ENCODE measurements at regions not wholly inside any gene's neighbourhood (a gene's known extent, or its start where the extent isn't known, plus 50 kb on each side); places are given as distances from the start of the nearest gene placed in this dataset.

GRCh38 chr11:92670308-92670890 is 299.1 kb upstream of the MTNR1B start:
- H3K4me3 ChIP-seq (ENCODE audit: low read depth, low read length): no peak overlapping the region
- TF ChIP-seq CTCF (IDR thresholded peaks at IDR 0.05; ENCODE audit: low read depth, low read length): no peak
- no peak for DNase-seq (ENCODE audit: low read depth, low spot score)
- in situ Hi-C loops (cut with HindIII; ENCODE audit: low sequenced_read_pairs): no loop called here

- no peak for TF ChIP-seq CTCF (IDR thresholded peaks at IDR 0.05; ENCODE audit: low read depth, low read length)
- H3K4me3 ChIP-seq (ENCODE audit: low read depth, low read length): no peak overlapping the region
- in situ Hi-C loops (cut with HindIII; ENCODE audit: low sequenced_read_pairs): no loop called here
- no peak for DNase-seq (ENCODE audit: low read depth, low spot score)
These were observed 298.4 kb upstream of the MTNR1B start for GRCh38 chr11:92671081-92671480.

- H3K4me3 ChIP-seq (ENCODE audit: low read depth, low read length): no peak overlapping the region
- in situ Hi-C loops (cut with HindIII; ENCODE audit: low sequenced_read_pairs): no loop called here
- TF ChIP-seq CTCF (IDR thresholded peaks at IDR 0.05; ENCODE audit: low read depth, low read length): no peak
- DNase-seq (ENCODE audit: low read depth, low spot score): no peak
These were observed 294.1 kb upstream of the MTNR1B start for GRCh38 chr11:92675303-92675702.

GRCh38 chr11:92675810-92676209 is 293.6 kb upstream of the MTNR1B start:
- no peak for DNase-seq (ENCODE audit: low read depth, low spot score)
- no peak for TF ChIP-seq CTCF (IDR thresholded peaks at IDR 0.05; ENCODE audit: low read depth, low read length)
- no peak overlapping the region for H3K4me3 ChIP-seq (ENCODE audit: low read depth, low read length)
- in situ Hi-C loops (cut with HindIII; ENCODE audit: low sequenced_read_pairs): no loop called here

- DNase-seq (ENCODE audit: low read depth, low spot score): no peak
- H3K4me3 ChIP-seq (ENCODE audit: low read depth, low read length): no peak overlapping the region
- no peak for TF ChIP-seq CTCF (IDR thresholded peaks at IDR 0.05; ENCODE audit: low read depth, low read length)
- in situ Hi-C loops (cut with HindIII; ENCODE audit: low sequenced_read_pairs): no loop called here
These were observed 291.3 kb upstream of the MTNR1B start for GRCh38 chr11:92678008-92678611.

- in situ Hi-C loops (cut with HindIII; ENCODE audit: low sequenced_read_pairs): no loop called here
- H3K4me3 ChIP-seq (ENCODE audit: low read depth, low read length): no peak overlapping the region
- no peak for TF ChIP-seq CTCF (IDR thresholded peaks at IDR 0.05; ENCODE audit: low read depth, low read length)
- DNase-seq (ENCODE audit: low read depth, low spot score): no peak
These were observed 287.9 kb upstream of the MTNR1B start for GRCh38 chr11:92681586-92681985.

Data from astrocyte of the spinal cord (primary cell).